ENCODE measurements at regions not wholly inside any gene's neighbourhood (a gene's known extent, or its start where the extent isn't known, plus 50 kb on each side); places are given as distances from the start of the nearest gene placed in this dataset.

DNA sequence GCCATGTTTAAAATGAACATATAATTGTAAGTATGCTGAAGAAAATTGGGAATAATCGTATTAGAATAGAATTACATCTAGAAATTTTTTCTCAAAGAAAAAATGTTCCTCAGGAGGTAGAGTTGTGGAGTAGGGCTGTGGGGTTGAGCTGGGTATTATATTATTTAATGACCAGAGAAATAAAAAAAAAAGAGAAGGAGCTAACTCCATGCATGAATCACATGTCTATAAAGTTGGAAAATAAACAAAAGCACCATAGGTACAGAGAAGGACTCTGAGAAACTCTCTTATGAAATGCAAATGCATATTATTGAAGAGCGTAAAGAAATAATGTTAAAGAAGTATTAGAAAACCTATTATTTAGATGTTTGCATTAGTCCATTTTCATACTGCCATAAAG, 405.5 kb downstream of the EFNB2 start:
- no peak overlapping the region for H3K4me3 Mint-ChIP-seq
- Histone ChIP-seq H3K9ac (ENCODE audit: extremely low read depth, low read length, poor library complexity, severe bottlenecking) (no peak overlapping the region), H3K9me3 (ENCODE audit: control insufficient read depth, low read length) (peaks cover 6% of the 10 kb centered on the region), H3K27ac (ENCODE audit: low read depth, low read length) (no peak overlapping the region), H3K4me1 (ENCODE audit: control insufficient read depth, insufficient read depth, low read length) (no peaks in the 10 kb centered on the region), H3K27me3 (ENCODE audit: control insufficient read depth, insufficient read depth, low read length, poor library complexity, severe bottlenecking) (no peaks in the 10 kb centered on the region), H3K4me3 (ENCODE audit: low read length) (no peak overlapping the region), H3K36me3 (ENCODE audit: control insufficient read depth, insufficient read depth, low read length) (no peaks in the 10 kb centered on the region)
- no peak for DNase-seq
- H3K27me3 Mint-ChIP-seq (ENCODE audit: insufficient read depth): no peaks in the 10 kb centered on the region
- no peaks in the 10 kb centered on the region for H3K4me1 Mint-ChIP-seq
- peaks cover 2% of the 10 kb centered on the region for H3K36me3 Mint-ChIP-seq (ENCODE audit: low read depth)
- H3K9me3 Mint-ChIP-seq: peaks cover 29% of the 10 kb centered on the region
- 100% methylated on average over 1 of the region's 2 CpGs; no CpG with 5 or more reads in 1 of the 2 experiments for WGBS, 2 experiments (ENCODE audit: insufficient coverage in 1 of 2, insufficient read length in 1 of 2)
- TF ChIP-seq, protein P1, sequence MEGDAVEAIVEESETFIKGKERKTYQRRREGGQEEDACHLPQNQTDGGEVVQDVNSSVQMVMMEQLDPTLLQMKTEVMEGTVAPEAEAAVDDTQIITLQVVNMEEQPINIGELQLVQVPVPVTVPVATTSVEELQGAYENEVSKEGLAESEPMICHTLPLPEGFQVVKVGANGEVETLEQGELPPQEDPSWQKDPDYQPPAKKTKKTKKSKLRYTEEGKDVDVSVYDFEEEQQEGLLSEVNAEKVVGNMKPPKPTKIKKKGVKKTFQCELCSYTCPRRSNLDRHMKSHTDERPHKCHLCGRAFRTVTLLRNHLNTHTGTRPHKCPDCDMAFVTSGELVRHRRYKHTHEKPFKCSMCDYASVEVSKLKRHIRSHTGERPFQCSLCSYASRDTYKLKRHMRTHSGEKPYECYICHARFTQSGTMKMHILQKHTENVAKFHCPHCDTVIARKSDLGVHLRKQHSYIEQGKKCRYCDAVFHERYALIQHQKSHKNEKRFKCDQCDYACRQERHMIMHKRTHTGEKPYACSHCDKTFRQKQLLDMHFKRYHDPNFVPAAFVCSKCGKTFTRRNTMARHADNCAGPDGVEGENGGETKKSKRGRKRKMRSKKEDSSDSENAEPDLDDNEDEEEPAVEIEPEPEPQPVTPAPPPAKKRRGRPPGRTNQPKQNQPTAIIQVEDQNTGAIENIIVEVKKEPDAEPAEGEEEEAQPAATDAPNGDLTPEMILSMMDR (conservative IDR thresholded peaks at IDR 0.05): no peak
- H3K27ac Mint-ChIP-seq: no peak overlapping the region

DNA sequence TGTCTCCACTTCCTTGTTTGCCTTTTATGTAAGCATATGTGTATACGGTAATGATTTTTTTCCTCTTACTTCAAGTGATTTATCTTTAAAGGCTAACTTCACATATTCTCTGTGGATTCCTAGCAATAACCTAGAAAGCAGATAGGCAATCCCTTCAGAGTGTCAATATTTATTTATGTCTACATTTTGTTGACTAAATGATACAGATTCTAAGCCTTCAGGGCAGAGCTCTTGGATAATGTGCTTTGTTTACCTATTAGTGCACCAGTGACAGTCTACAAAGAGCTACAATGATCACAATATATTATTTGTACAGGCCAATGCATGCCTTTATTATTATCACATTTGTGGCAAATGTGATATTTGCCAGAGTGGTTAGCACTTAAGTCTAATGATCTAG, 406.2 kb downstream of the EFNB2 start:
- no peak overlapping the region for H3K4me3 ChIP-seq (ENCODE audit: low read length)
- Mint-ChIP-seq H3K27me3 (ENCODE audit: insufficient read depth) (no peaks in the 10 kb centered on the region), H3K4me3 (no peak overlapping the region), H3K36me3 (ENCODE audit: low read depth) (peaks cover 2% of the 10 kb centered on the region), H3K9me3 (peaks cover 25% of the 10 kb centered on the region), H3K4me1 (no peaks in the 10 kb centered on the region), H3K27ac (no peak overlapping the region)
- no peak overlapping the region for H3K9ac ChIP-seq (ENCODE audit: extremely low read depth, low read length, poor library complexity, severe bottlenecking)
- no peaks in the 10 kb centered on the region for H3K27me3 ChIP-seq (ENCODE audit: control insufficient read depth, insufficient read depth, low read length, poor library complexity, severe bottlenecking)
- DNase-seq: no peak
- H3K36me3 ChIP-seq (ENCODE audit: control insufficient read depth, insufficient read depth, low read length): no peaks in the 10 kb centered on the region
- WGBS, 2 experiments (ENCODE audit: insufficient coverage in 1 of 2, insufficient read length in 1 of 2): 100% methylated on average over 1 of the region's 1 CpG; no CpG with 5 or more reads in 1 of the 2 experiments
- H3K4me1 ChIP-seq (ENCODE audit: control insufficient read depth, insufficient read depth, low read length): no peaks in the 10 kb centered on the region
- H3K9me3 ChIP-seq (ENCODE audit: control insufficient read depth, low read length): peaks cover under 1% of the 10 kb centered on the region
- TF ChIP-seq, protein P1 (conservative IDR thresholded peaks at IDR 0.05): no peak
- no peak overlapping the region for H3K27ac ChIP-seq (ENCODE audit: low read depth, low read length)

DNA sequence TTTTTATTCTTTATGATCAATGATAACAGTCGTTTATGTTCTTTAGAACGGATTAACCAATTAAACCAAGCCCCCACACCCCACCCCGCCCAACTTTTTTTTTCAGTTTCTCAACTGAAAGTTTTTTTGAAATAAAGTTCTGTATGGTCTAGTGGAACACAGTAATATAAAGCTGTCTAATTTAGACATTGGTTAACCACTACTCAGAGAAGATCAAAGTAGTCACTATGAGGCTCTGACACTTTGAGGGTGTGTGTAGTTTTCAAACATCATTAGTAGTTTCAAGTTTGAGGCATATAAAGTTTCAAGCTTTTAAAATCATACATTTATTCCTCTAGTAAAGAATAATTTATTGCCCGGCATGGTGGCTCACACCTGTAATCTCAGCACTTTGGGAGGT, 413.2 kb downstream of the EFNB2 start:
- H3K27ac ChIP-seq (ENCODE audit: low read depth, low read length): no peak overlapping the region
- Mint-ChIP-seq H3K27me3 (ENCODE audit: insufficient read depth) (no peaks in the 10 kb centered on the region), H3K27ac (no peak overlapping the region), H3K4me3 (no peak overlapping the region), H3K4me1 (peaks cover 6% of the 10 kb centered on the region), H3K9me3 (no peaks in the 10 kb centered on the region), H3K36me3 (ENCODE audit: low read depth) (no peaks in the 10 kb centered on the region)
- no peak overlapping the region for H3K9ac ChIP-seq (ENCODE audit: extremely low read depth, low read length, poor library complexity, severe bottlenecking)
- no peak for DNase-seq
- H3K4me3 ChIP-seq (ENCODE audit: low read length): no peak overlapping the region
- no peaks in the 10 kb centered on the region for H3K36me3 ChIP-seq (ENCODE audit: control insufficient read depth, insufficient read depth, low read length)
- TF ChIP-seq, protein P1 (conservative IDR thresholded peaks at IDR 0.05): no peak
- H3K27me3 ChIP-seq (ENCODE audit: control insufficient read depth, insufficient read depth, low read length, poor library complexity, severe bottlenecking): no peaks in the 10 kb centered on the region
- H3K9me3 ChIP-seq (ENCODE audit: control insufficient read depth, low read length): no peaks in the 10 kb centered on the region
- no peaks in the 10 kb centered on the region for H3K4me1 ChIP-seq (ENCODE audit: control insufficient read depth, insufficient read depth, low read length)
- 80 to 94% methylated on average over 1 to 4 of the region's 4 CpGs for WGBS, 2 experiments (ENCODE audit: insufficient coverage in 1 of 2, insufficient read length in 1 of 2)

All from endodermal cell (in vitro differentiated cells).